Endothelial cell of umbilical vein (primary cell): ENCODE measurements at regions not wholly inside any gene's neighbourhood (a gene's known extent, or its start where the extent isn't known, plus 50 kb on each side); places are given as distances from the start of the nearest gene placed in this dataset.

Experiments used
- CTCF ChIP-seq, 2 donors: IDR thresholded peaks; 1 replicate in 1 of 2; 2 replicates in 1 of 2; pipeline ENCODE4 v1.5.1; 2011; ENCODE audit warnings: low read length in 2 of 2, mild to moderate bottlenecking in 2 of 2, moderate library complexity in 2 of 2, control low read depth in 1 of 2, inconsistent platforms in 1 of 2, low read depth in 1 of 2; ENCODE audit not compliant: insufficient read depth in 1 of 2; ENCODE audit errors: extremely low read depth in 1 of 2
- EZH2 ChIP-seq: IDR thresholded peaks from 2 replicates; pipeline ENCODE4 v1.6.1; 2012; ENCODE audit warnings: borderline replicate concordance, low read depth, mild to moderate bottlenecking, moderate library complexity, low read length, inconsistent platforms; ENCODE audit not compliant: severe bottlenecking
- JUN ChIP-seq: IDR thresholded peaks from 2 replicates; pipeline ENCODE4 v1.6.1; 2011; ENCODE audit warnings: borderline replicate concordance, low read depth; ENCODE audit not compliant: insufficient read length, insufficient read depth
- MAX ChIP-seq: IDR thresholded peaks from 2 replicates; pipeline ENCODE4 v1.6.1; 2011; ENCODE audit not compliant: insufficient read depth, insufficient read length
- POLR2A ChIP-seq: IDR thresholded peaks from 2 replicates; pipeline ENCODE4 v1.6.1; 2012; ENCODE audit warnings: low read depth, mild to moderate bottlenecking, control low read depth, low read length
- POLR2AphosphoS5 ChIP-seq: IDR thresholded peaks from 2 replicates; pipeline ENCODE4 v1.6.1; 2012; ENCODE audit warnings: low read depth, mild to moderate bottlenecking, control low read depth, low read length, moderate library complexity; ENCODE audit not compliant: insufficient read depth

- TF ChIP-seq CTCF (IDR thresholded peaks at IDR 0.05; ENCODE audit: extremely low read depth in 1 of 2, insufficient read depth in 1 of 2, low read depth in 1 of 2, low read length in 2 of 2): peak; percentile 74 to 77
- no peak for TF ChIP-seq EZH2
- no peak for TF ChIP-seq POLR2A
- no peak for TF ChIP-seq MAX
- no peak for TF ChIP-seq POLR2AphosphoS5
- TF ChIP-seq JUN: no peak
Measured at GRCh38 chr2:105545730-105546627, 147.1 kb upstream of the FHL2 start.
